Parathyroid adenoma (tissue), 2 donors: ENCODE measurements at regions not wholly inside any gene's neighbourhood (a gene's known extent, or its start where the extent isn't known, plus 50 kb on each side); places are given as distances from the start of the nearest gene placed in this dataset.

Source experiments
- H2AFZ ChIP-seq: fragments of 300-600 bp; sonication (generic); one replicate; pipeline ENCODE4 v1.7.0; 2017; ENCODE audit warnings: antibody characterized with exemption, mild to moderate bottlenecking
- H3K27ac ChIP-seq: fragments of 300-600 bp; sonication (generic); one replicate; pipeline ENCODE4 v1.7.0; 2017
- H3K27me3 ChIP-seq: fragments of 300-600 bp; sonication (generic); one replicate; pipeline ENCODE4 v1.7.0; 2017; ENCODE audit warnings: low read length; ENCODE audit not compliant: control insufficient read depth, insufficient read depth
- H3K36me3 ChIP-seq: fragments of 300-600 bp; sonication (generic); one replicate; pipeline ENCODE4 v1.7.0; 2017; ENCODE audit warnings: low read length; ENCODE audit not compliant: control insufficient read depth, insufficient read depth
- H3K4me1 ChIP-seq: fragments of 300-600 bp; sonication (generic); one replicate; pipeline ENCODE4 v1.7.0; 2017; ENCODE audit warnings: control low read depth
- H3K4me2 ChIP-seq: fragments of 300-600 bp; sonication (generic); one replicate; pipeline ENCODE4 v1.7.0; 2017; ENCODE audit warnings: low read length
- H3K4me3 ChIP-seq: fragments of 300-600 bp; sonication (generic); one replicate; pipeline ENCODE4 v1.7.0; 2017; ENCODE audit warnings: low read depth, low read length
- H3K79me2 ChIP-seq: fragments of 300-600 bp; sonication (generic); one replicate; pipeline ENCODE4 v1.7.0; 2017; ENCODE audit warnings: control low read depth
- H3K9ac ChIP-seq: fragments of 300-600 bp; sonication (generic); one replicate; pipeline ENCODE4 v1.7.0; 2017; ENCODE audit warnings: mild to moderate bottlenecking
- H3K9me3 ChIP-seq: fragments of 300-600 bp; sonication (generic); one replicate; pipeline ENCODE4 v1.7.0; 2017; ENCODE audit warnings: low read length; ENCODE audit not compliant: control insufficient read depth
- CTCF ChIP-seq: fragments of 300-600 bp; sonication (generic); IDR thresholded peaks from one replicate; pipeline ENCODE4 v1.7.0; 2017; ENCODE audit warnings: antibody characterized with exemption, mild to moderate bottlenecking
- donor health status: primary hyperparathyroidism.

GRCh38 chr9:2933165-2934095 is 89.5 kb upstream of the PUM3 start:
- no peak overlapping the region for H2AFZ ChIP-seq
- H3K4me3 ChIP-seq: no peak overlapping the region
- no peaks in the 10 kb centered on the region for H3K79me2 ChIP-seq
- H3K9me3 ChIP-seq: no peaks in the 10 kb centered on the region
- H3K27ac ChIP-seq: no peak overlapping the region
- H3K9ac ChIP-seq: no peak overlapping the region
- no peak for TF ChIP-seq CTCF
- H3K36me3 ChIP-seq: no peaks in the 10 kb centered on the region
- H3K27me3 ChIP-seq: no peaks in the 10 kb centered on the region
- H3K4me2 ChIP-seq: no peak overlapping the region
- no peaks in the 10 kb centered on the region for H3K4me1 ChIP-seq

- no peaks in the 10 kb centered on the region for H3K4me1 ChIP-seq
- no peak overlapping the region for H3K27ac ChIP-seq
- no peaks in the 10 kb centered on the region for H3K9me3 ChIP-seq
- no peak overlapping the region for H3K9ac ChIP-seq
- H3K4me3 ChIP-seq: no peak overlapping the region
- H3K36me3 ChIP-seq: no peaks in the 10 kb centered on the region
- no peaks in the 10 kb centered on the region for H3K27me3 ChIP-seq
- H2AFZ ChIP-seq: no peak overlapping the region
- TF ChIP-seq CTCF: no peak
- H3K79me2 ChIP-seq: no peaks in the 10 kb centered on the region
- H3K4me2 ChIP-seq: no peak overlapping the region
These were observed 84.5 kb upstream of the PUM3 start for GRCh38 chr9:2928411-2928810.

- no peak overlapping the region for H3K4me3 ChIP-seq
- no peak overlapping the region for H3K4me2 ChIP-seq
- no peak overlapping the region for H2AFZ ChIP-seq
- H3K9ac ChIP-seq: no peak overlapping the region
- TF ChIP-seq CTCF: no peak
- no peaks in the 10 kb centered on the region for H3K9me3 ChIP-seq
- no peaks in the 10 kb centered on the region for H3K4me1 ChIP-seq
- no peak overlapping the region for H3K27ac ChIP-seq
- no peaks in the 10 kb centered on the region for H3K36me3 ChIP-seq
- H3K79me2 ChIP-seq: no peaks in the 10 kb centered on the region
- H3K27me3 ChIP-seq: no peaks in the 10 kb centered on the region
These were observed 81.1 kb upstream of the PUM3 start for GRCh38 chr9:2925016-2925415.

- Histone ChIP-seq H3K36me3 (no peaks in the 10 kb centered on the region), H3K4me1 (no peaks in the 10 kb centered on the region), H3K9me3 (no peaks in the 10 kb centered on the region), H3K4me3 (no peak overlapping the region), H2AFZ (no peak overlapping the region), H3K27me3 (no peaks in the 10 kb centered on the region), H3K79me2 (no peaks in the 10 kb centered on the region), H3K4me2 (no peak overlapping the region), H3K9ac (no peak overlapping the region), H3K27ac (no peak overlapping the region)
- TF ChIP-seq CTCF: no peak
These were observed 80.5 kb upstream of the PUM3 start for GRCh38 chr9:2924380-2924768.
